ENCODE measurements at regions not wholly inside any gene's neighbourhood (a gene's known extent, or its start where the extent isn't known, plus 50 kb on each side); places are given as distances from the start of the nearest gene placed in this dataset.

GRCh38 chr12:90239732-90240260, 531.2 kb upstream of the ATP2B1 start:
- TF ChIP-seq, protein P1, sequence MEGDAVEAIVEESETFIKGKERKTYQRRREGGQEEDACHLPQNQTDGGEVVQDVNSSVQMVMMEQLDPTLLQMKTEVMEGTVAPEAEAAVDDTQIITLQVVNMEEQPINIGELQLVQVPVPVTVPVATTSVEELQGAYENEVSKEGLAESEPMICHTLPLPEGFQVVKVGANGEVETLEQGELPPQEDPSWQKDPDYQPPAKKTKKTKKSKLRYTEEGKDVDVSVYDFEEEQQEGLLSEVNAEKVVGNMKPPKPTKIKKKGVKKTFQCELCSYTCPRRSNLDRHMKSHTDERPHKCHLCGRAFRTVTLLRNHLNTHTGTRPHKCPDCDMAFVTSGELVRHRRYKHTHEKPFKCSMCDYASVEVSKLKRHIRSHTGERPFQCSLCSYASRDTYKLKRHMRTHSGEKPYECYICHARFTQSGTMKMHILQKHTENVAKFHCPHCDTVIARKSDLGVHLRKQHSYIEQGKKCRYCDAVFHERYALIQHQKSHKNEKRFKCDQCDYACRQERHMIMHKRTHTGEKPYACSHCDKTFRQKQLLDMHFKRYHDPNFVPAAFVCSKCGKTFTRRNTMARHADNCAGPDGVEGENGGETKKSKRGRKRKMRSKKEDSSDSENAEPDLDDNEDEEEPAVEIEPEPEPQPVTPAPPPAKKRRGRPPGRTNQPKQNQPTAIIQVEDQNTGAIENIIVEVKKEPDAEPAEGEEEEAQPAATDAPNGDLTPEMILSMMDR (IDR thresholded peaks at IDR 0.05), result no peak
- no peak for TF ChIP-seq POLR2A (IDR thresholded peaks at IDR 0.05)

Measured in transverse colon (tissue), 3 donors.